Stimulated activated CD4-positive, alpha-beta T cell treated with anti-CD3 and anti-CD28 coated beads, Interleukin-2, amount 100 ng/mL, for 4 hours (primary cell): ENCODE measurements at regions not wholly inside any gene's neighbourhood (a gene's known extent, or its start where the extent isn't known, plus 50 kb on each side); places are given as distances from the start of the nearest gene placed in this dataset.

ENCODE experiments used
- DNase-seq: peaks from one replicate; pipeline ENCODE4 v3.0.0-alpha.2; 2020; ENCODE audit warnings: low read depth

GRCh38 chr2:6421138-6421730 is 444.5 kb downstream of the CMPK2 start:
- no peak for DNase-seq

GRCh38 chr2:6421888-6422287 is 443.8 kb downstream of the CMPK2 start:
- DNase-seq, result no peak

GRCh38 chr2:6423157-6423556 is 442.6 kb downstream of the CMPK2 start:
- DNase-seq, result no peak

- no peak for DNase-seq
These were observed 441.8 kb downstream of the CMPK2 start for GRCh38 chr2:6423944-6424343.

GRCh38 chr2:6425032-6425431 is 440.7 kb downstream of the CMPK2 start:
- no peak for DNase-seq

- no peak for DNase-seq
These were observed 436.3 kb downstream of the CMPK2 start for GRCh38 chr2:6429210-6429986.

- DNase-seq, result no peak
These were observed 431.3 kb downstream of the CMPK2 start for GRCh38 chr2:6434438-6434837.

GRCh38 chr2:6441800-6442199 is 423.9 kb downstream of the CMPK2 start:
- DNase-seq, result no peak

GRCh38 chr2:6442252-6442985 is 423.3 kb downstream of the CMPK2 start:
- no peak for DNase-seq

GRCh38 chr2:6443061-6443823 is 422.5 kb downstream of the CMPK2 start:
- no peak for DNase-seq

GRCh38 chr2:6444514-6444913 is 421.2 kb downstream of the CMPK2 start:
- DNase-seq, result no peak

GRCh38 chr2:6445156-6445555 is 420.6 kb downstream of the CMPK2 start:
- no peak for DNase-seq

- DNase-seq, result no peak
These were observed 418.6 kb downstream of the CMPK2 start for GRCh38 chr2:6446938-6447608.

GRCh38 chr2:6448893-6449292 is 416.8 kb downstream of the CMPK2 start:
- no peak for DNase-seq

- DNase-seq, result no peak
These were observed 416.4 kb downstream of the CMPK2 start for GRCh38 chr2:6449343-6449742.

GRCh38 chr2:6452702-6453481 is 412.8 kb downstream of the CMPK2 start:
- DNase-seq, result no peak

- no peak for DNase-seq
These were observed 411.3 kb downstream of the CMPK2 start for GRCh38 chr2:6454286-6454990.

GRCh38 chr2:6459138-6459537 is 406.6 kb downstream of the CMPK2 start:
- DNase-seq, result no peak

- no peak for DNase-seq
These were observed 395.2 kb downstream of the CMPK2 start for GRCh38 chr2:6470518-6470917.

GRCh38 chr2:6471419-6471818 is 394.3 kb downstream of the CMPK2 start:
- no peak for DNase-seq
